ENCODE measurements at regions not wholly inside any gene's neighbourhood (a gene's known extent, or its start where the extent isn't known, plus 50 kb on each side); places are given as distances from the start of the nearest gene placed in this dataset.

- no peak for TF ChIP-seq POLR2AphosphoS5 (IDR thresholded peaks at IDR 0.05; ENCODE audit: low read depth)
- TF ChIP-seq CTCF (IDR thresholded peaks at IDR 0.05; ENCODE audit: insufficient read depth, low read length): peak; percentile 29
- no peak for TF ChIP-seq GABPA (IDR thresholded peaks at IDR 0.05; ENCODE audit: low read depth)
- TF ChIP-seq, protein P1, sequence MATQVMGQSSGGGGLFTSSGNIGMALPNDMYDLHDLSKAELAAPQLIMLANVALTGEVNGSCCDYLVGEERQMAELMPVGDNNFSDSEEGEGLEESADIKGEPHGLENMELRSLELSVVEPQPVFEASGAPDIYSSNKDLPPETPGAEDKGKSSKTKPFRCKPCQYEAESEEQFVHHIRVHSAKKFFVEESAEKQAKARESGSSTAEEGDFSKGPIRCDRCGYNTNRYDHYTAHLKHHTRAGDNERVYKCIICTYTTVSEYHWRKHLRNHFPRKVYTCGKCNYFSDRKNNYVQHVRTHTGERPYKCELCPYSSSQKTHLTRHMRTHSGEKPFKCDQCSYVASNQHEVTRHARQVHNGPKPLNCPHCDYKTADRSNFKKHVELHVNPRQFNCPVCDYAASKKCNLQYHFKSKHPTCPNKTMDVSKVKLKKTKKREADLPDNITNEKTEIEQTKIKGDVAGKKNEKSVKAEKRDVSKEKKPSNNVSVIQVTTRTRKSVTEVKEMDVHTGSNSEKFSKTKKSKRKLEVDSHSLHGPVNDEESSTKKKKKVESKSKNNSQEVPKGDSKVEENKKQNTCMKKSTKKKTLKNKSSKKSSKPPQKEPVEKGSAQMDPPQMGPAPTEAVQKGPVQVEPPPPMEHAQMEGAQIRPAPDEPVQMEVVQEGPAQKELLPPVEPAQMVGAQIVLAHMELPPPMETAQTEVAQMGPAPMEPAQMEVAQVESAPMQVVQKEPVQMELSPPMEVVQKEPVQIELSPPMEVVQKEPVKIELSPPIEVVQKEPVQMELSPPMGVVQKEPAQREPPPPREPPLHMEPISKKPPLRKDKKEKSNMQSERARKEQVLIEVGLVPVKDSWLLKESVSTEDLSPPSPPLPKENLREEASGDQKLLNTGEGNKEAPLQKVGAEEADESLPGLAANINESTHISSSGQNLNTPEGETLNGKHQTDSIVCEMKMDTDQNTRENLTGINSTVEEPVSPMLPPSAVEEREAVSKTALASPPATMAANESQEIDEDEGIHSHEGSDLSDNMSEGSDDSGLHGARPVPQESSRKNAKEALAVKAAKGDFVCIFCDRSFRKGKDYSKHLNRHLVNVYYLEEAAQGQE (IDR thresholded peaks at IDR 0.05; ENCODE audit: insufficient replicate concordance, low read depth): no peak
These were observed 171.6 kb downstream of the PCDH10 start for GRCh38 chr4:133320576-133321170.
